HG02642 (cell line): ENCODE measurements at regions not wholly inside any gene's neighbourhood (a gene's known extent, or its start where the extent isn't known, plus 50 kb on each side); places are given as distances from the start of the nearest gene placed in this dataset.
"Not testable (repeated sequence)": the region's sequence is repeated elsewhere in the genome, so short reads cannot be mapped to it uniquely, and the experiment has no call there.

Source experiments
- ATAC-seq: cut with Tn5 transposase; IDR thresholded peaks from one replicate; pipeline ENCODE4 v1.9.1; 2021; ENCODE audit warnings: mild to moderate bottlenecking; ENCODE audit not compliant: unreplicated experiment, poor library complexity

- ATAC-seq: no peak
Observed at GRCh38 chr3:177837951-177838655, 640.8 kb upstream of the TBL1XR1 start.

GRCh38 chr3:177838766-177839350 lies 641.6 kb upstream of the TBL1XR1 start:
- no peak for ATAC-seq

DNA sequence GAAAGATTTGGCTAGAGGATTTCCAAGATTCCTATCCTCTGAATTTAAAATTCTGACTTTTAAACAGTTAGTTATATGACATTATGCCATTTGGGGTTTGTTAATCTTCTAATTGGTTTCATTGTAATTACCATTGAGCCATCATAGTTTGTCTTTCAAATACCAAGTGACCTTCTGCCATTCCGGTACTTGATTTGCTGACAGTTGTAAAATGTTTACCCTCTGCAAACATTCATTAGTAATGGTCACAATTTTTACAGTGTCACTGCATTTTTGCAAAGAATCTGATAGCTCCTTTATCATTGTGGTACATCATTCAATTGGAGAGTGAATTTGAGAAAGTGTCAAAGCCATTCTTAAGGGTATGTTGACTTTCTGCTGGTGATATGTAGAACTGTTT lies 645.0 kb upstream of the TBL1XR1 start:
- no peak for ATAC-seq

DNA sequence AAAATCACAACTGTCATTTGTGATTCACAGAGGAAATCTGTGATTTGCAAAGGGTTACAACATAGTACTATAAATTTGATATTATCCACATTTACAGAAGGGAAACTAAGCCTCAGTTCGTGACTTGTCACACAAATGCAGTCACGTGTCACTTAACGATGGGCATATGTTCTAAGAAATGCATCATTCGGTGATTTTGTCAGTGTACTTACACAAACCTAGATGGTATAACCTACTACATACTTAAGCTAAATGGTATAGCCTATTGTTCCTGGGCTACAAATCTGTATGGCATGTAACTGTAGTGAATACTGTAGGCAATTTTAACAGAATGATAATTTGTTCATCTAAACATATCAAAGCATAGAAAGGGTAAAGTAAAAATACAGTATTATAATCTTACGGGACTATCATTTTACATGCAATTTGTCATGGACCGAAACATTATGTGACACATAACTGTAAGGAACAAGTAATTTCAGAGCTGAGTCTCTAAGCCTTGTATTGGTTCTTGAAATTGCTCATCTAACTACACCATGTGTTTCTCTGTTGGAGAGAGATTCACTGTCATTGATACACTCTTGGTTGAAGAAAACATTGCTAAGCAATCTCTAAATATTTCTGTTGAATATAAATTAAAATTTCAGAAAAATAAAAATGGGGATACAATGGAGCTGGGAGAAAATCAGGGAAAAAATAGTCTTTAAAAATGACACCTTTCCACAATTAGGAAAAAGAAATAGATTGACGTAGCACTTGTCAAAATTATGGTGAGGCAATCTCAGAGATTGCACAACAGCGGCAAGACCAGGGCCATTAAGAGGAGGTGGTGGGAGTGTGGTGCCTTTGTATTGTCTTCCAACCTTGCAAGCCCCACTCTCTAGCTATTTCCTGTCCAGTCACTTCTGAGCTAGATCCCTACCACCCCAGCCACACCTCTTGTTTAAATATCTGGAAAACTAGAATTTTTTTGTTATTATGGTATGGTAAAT lies 645.8 kb upstream of the TBL1XR1 start:
- no peak for ATAC-seq

- ATAC-seq: no peak
Observed at GRCh38 chr3:177852001-177852807, 654.9 kb upstream of the TBL1XR1 start.

DNA sequence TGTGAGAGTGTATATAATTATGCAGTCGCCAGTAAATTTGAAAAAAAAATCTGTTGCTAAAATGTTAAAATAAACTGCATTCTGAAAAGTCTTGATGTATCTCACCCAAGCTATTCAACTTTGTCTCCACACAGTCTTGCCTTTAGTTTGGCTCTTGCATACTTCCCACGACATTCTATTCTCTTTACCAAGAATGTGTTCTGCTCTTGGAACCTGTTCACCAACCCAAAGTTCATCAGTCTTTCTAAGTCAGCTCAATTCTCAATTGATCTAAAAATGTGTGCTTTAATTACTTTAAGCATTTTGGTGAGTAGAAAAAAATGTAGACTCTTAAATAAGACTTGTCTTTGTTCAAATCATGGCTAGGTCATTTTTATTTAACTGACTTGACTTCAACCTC lies 657.7 kb upstream of the TBL1XR1 start:
- no peak for ATAC-seq

GRCh38 chr3:177860184-177860583 lies 662.9 kb upstream of the TBL1XR1 start:
- ATAC-seq: no peak

- no peak for ATAC-seq
Observed at GRCh38 chr3:177862962-177863491, 665.7 kb upstream of the TBL1XR1 start.

- not testable (repeated sequence) for ATAC-seq
Observed at GRCh38 chr3:177871267-177871666, 665.0 kb upstream of the KCNMB2 start.

DNA sequence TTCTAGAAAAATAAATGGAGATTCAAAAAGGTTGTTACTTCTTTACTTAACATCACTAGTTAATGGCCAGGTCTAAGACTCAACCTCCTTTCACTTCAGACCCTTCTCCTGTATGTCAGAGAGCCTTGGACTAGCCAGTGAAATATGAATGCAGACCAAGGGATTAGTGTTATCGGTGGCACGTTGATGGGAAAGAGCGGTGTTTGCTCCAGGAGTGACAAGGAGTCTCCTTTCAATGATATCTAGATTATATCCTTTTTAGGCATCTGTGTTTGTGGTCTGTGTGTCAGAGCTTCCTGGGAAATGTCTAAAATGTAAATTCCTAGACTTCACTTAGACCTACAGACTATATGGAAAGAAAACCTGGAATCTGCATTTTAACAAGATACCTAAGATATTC lies 658.0 kb upstream of the KCNMB2 start:
- ATAC-seq: no peak

- ATAC-seq: no peak
Observed at GRCh38 chr3:177878957-177879356, 657.3 kb upstream of the KCNMB2 start.

- no peak for ATAC-seq
Observed at GRCh38 chr3:177881351-177881750, 654.9 kb upstream of the KCNMB2 start.

DNA sequence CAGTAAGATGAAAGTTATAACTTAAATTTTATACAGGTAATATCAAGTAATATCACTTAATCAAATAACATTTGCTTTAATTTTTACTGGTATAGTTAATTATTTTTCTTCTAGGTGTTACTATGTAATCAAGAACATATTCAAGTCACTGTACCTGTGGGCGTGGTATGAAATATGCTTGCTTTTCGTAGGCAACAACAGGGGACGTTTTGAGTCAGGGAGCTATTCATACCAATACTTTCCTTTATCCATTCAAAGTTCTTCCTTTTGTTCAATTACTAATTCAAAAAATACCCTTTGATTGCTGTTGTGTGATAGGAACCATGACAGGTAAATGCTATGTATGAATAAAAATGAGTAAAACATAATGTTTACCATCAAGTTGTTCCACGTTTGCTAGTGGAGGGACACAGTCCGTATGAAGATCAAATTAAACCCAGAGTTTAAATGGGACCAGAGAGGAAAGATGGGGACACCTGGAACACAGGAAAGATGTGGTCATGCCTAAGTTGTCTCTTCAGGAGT lies 654.0 kb upstream of the KCNMB2 start:
- ATAC-seq: no peak

DNA sequence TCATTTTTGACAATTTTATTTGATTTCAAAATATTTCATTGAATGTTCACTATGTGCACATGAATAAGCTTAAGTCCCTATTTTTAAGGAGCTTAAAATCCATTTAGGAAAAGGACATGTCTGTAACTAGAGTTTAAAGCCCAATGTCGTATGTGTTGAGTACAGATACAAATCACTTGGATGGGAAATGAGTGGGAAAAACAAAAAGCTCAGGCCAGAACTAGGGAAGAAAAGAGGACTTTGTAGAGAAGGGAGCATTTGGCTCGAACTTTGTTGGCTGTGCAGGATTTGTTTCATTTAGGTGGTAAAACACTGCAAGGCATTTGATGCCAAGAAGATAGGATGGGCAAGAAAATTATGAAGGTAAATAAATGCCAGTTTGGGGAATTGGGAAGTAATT lies 653.1 kb upstream of the KCNMB2 start:
- no peak for ATAC-seq

DNA sequence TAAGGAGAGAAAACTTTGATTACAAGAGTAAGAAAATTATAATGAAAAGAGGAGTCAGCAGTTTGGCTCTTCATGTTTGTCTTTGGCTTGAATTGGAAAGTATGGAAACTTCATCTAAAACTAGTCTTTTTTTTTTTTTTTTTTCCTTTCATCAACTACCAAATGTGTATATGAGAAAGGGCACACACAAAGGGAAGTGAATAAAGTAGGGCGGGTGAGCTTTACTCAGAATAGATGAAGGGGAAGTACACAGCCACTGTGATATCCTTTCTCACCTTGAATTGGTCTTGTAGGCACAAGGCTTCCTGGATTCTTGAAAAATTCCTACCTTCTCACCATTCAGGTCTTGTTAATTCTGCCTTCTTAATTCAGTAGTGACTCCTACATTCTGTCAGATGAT lies 652.3 kb upstream of the KCNMB2 start:
- ATAC-seq: no peak

DNA sequence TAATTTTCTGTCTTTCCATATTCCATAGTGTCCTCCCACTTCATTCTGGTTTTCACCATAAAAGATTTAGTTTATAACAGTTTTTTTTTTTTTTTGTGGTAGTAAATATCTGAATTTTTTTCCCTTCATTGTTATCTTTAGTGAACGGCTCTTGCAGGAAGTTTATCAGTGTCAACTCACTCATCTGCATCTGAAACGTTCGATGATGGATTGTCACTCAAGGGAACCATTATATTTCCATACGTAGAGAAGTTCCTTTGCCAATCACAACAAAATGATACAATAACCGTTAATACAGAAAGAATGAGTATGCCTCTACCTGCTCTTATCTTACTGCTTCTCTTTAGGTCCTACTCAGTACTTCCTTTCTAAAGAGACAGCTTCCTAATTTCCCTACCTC lies 651.2 kb upstream of the KCNMB2 start:
- no peak for ATAC-seq

GRCh38 chr3:177886501-177886900 lies 649.7 kb upstream of the KCNMB2 start:
- no peak for ATAC-seq

- no peak for ATAC-seq
Observed at GRCh38 chr3:177887475-177887874, 648.8 kb upstream of the KCNMB2 start.

GRCh38 chr3:177889161-177889560 lies 647.1 kb upstream of the KCNMB2 start:
- no peak for ATAC-seq
